ENCODE measurements at regions not wholly inside any gene's neighbourhood (a gene's known extent, or its start where the extent isn't known, plus 50 kb on each side); places are given as distances from the start of the nearest gene placed in this dataset.

GRCh38 chr6:168730931-168731716 lies 290.1 kb downstream of the SMOC2 start:
- H3K4me1 ChIP-seq (ENCODE audit: insufficient read depth, low read length) = no peaks in the 10 kb centered on the region
- H3K27ac Mint-ChIP-seq (ENCODE audit: unreplicated experiment) = no peak overlapping the region
- H3K36me3 Mint-ChIP-seq (ENCODE audit: low read depth, unreplicated experiment) = no peaks in the 10 kb centered on the region
- no peaks in the 10 kb centered on the region for H3K79me2 ChIP-seq (ENCODE audit: insufficient read depth, low read length)
- peaks cover 8% of the 10 kb centered on the region for H3K27me3 Mint-ChIP-seq (ENCODE audit: low read depth, unreplicated experiment)
- H4K20me1 ChIP-seq (ENCODE audit: insufficient read depth, low read length) = no peaks in the 10 kb centered on the region
- H3K4me2 ChIP-seq (ENCODE audit: low read length) = no peak overlapping the region
- H3K9me3 Mint-ChIP-seq (ENCODE audit: unreplicated experiment) = peaks cover 3% of the 10 kb centered on the region
- H3K9me3 ChIP-seq (ENCODE audit: insufficient read depth, low read depth, low read length) = no peaks in the 10 kb centered on the region
- no peaks in the 10 kb centered on the region for H3K27me3 ChIP-seq (ENCODE audit: insufficient read depth, low read length)
- no peak overlapping the region for H2AFZ ChIP-seq (ENCODE audit: low read depth, low read length)
- FAIRE-seq (no peak), DNase-seq (ENCODE audit: low read depth) (no peak)
- no peak overlapping the region for H3K9ac ChIP-seq (ENCODE audit: low read length)
- no peaks in the 10 kb centered on the region for H3K4me1 Mint-ChIP-seq (ENCODE audit: low read depth, unreplicated experiment)
- H3K4me3 ChIP-seq (ENCODE audit: insufficient read depth, low read depth, low read length) = no peak overlapping the region
- H3K27ac ChIP-seq (ENCODE audit: low read depth, low read length) = no peak overlapping the region
- no peaks in the 10 kb centered on the region for H3K36me3 ChIP-seq (ENCODE audit: insufficient read depth, low read length)
- TF ChIP-seq EZH2 (IDR thresholded peaks at IDR 0.05; ENCODE audit: insufficient read depth, low read length) = no peak
- no peak for TF ChIP-seq CTCF (IDR thresholded peaks at IDR 0.05; ENCODE audit: insufficient read depth, low read depth, low read length)
- H3K4me3 Mint-ChIP-seq (ENCODE audit: unreplicated experiment) = no peak overlapping the region

DNA sequence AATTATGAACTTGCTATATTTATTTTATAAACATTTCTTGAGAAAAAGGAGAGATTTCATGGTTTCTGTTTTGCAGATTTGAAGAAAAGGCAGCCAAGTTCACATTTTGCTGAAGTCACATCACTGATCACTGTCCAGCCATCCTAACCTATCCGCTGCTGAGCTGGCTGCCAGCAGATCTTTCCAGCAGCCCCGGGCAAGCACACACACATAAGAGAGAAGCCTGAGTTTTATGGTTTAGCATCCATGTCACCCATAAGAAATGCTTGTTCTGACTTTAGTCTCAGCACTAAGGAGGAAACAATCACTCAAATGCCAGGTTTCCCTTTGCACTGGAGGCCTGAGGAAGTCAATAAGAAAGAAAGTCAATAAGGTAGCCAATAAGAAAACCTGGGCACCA lies 287.1 kb downstream of the SMOC2 start:
- no peak for FAIRE-seq

More for the DNA sequence above, 287.1 kb downstream of the SMOC2 start:
- H3K27me3 ChIP-seq (ENCODE audit: insufficient read depth, low read length) = no peaks in the 10 kb centered on the region
- H3K36me3 Mint-ChIP-seq (ENCODE audit: low read depth, unreplicated experiment) = no peaks in the 10 kb centered on the region
- no peak overlapping the region for H3K4me3 ChIP-seq (ENCODE audit: insufficient read depth, low read depth, low read length)
- H4K20me1 ChIP-seq (ENCODE audit: insufficient read depth, low read length) = no peaks in the 10 kb centered on the region
- H3K4me1 Mint-ChIP-seq (ENCODE audit: low read depth, unreplicated experiment) = no peaks in the 10 kb centered on the region
- no peak overlapping the region for H3K27ac Mint-ChIP-seq (ENCODE audit: unreplicated experiment)
- no peak for TF ChIP-seq CTCF (IDR thresholded peaks at IDR 0.05; ENCODE audit: insufficient read depth, low read depth, low read length)
- no peak for TF ChIP-seq EZH2 (IDR thresholded peaks at IDR 0.05; ENCODE audit: insufficient read depth, low read length)
- no peaks in the 10 kb centered on the region for H3K9me3 ChIP-seq (ENCODE audit: insufficient read depth, low read depth, low read length)
- no peaks in the 10 kb centered on the region for H3K9me3 Mint-ChIP-seq (ENCODE audit: unreplicated experiment)
- H3K4me1 ChIP-seq (ENCODE audit: insufficient read depth, low read length) = no peaks in the 10 kb centered on the region
- peaks cover 3% of the 10 kb centered on the region for H3K27me3 Mint-ChIP-seq (ENCODE audit: low read depth, unreplicated experiment)
- no peak for DNase-seq (ENCODE audit: low read depth)
- no peak overlapping the region for H2AFZ ChIP-seq (ENCODE audit: low read depth, low read length)
- no peak overlapping the region for H3K4me2 ChIP-seq (ENCODE audit: low read length)
- no peaks in the 10 kb centered on the region for H3K36me3 ChIP-seq (ENCODE audit: insufficient read depth, low read length)
- H3K79me2 ChIP-seq (ENCODE audit: insufficient read depth, low read length) = no peaks in the 10 kb centered on the region
- H3K4me3 Mint-ChIP-seq (ENCODE audit: unreplicated experiment) = no peak overlapping the region
- H3K9ac ChIP-seq (ENCODE audit: low read length) = no peak overlapping the region
- H3K27ac ChIP-seq (ENCODE audit: low read depth, low read length) = no peak overlapping the region
